CD4-positive, alpha-beta T cell treated with Interleukin-10 for 1 hour (primary cell): ENCODE measurements at regions not wholly inside any gene's neighbourhood (a gene's known extent, or its start where the extent isn't known, plus 50 kb on each side); places are given as distances from the start of the nearest gene placed in this dataset.

Experiments used
- DNase-seq: peaks from one replicate; pipeline ENCODE4 v3.0.0-alpha.2; 2020

GRCh38 chr6:45791211-45792168 lies 224.2 kb downstream of the CLIC5 start:
- DNase-seq, result no peak

DNA sequence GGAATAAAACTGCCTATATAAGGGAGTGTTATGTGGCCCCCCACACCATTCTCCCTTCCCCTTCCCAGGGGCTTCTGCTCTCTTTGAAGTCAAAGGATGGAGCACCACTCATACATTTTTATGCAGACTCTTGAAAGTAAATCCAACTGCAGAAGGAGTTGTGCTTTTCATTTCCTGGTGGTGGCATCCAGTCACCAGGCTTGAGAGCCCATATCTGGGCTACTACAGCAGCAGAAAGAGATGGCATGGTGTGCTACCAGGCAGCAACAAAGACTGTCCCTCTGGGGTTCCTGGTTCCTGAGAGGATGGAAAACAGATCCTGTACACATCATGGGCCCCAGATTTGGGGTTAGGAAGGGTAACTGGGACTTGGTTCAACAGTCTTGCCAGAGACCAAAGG lies 226.4 kb downstream of the CLIC5 start:
- DNase-seq, result no peak

DNA sequence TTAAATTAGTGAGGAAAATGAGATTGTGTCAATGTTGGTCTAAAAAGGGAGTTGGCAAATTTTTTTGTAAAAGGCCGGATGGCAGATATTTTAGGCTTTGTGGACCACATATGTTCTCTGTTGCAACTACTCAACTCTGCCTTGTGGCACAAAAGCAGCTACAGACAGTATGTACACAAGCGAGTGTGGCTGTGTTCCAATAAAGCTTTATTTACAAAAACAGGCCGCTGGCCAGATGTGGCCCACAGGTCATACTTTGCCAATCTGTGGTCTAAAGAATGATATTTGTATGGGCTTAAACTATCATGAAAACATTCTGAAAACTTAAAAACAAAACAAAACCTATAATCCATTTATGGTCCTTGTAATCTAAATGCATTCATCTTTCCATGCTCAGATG lies 228.3 kb downstream of the CLIC5 start:
- no peak for DNase-seq

GRCh38 chr6:45786355-45786781 lies 229.3 kb downstream of the CLIC5 start:
- DNase-seq, result no peak

DNA sequence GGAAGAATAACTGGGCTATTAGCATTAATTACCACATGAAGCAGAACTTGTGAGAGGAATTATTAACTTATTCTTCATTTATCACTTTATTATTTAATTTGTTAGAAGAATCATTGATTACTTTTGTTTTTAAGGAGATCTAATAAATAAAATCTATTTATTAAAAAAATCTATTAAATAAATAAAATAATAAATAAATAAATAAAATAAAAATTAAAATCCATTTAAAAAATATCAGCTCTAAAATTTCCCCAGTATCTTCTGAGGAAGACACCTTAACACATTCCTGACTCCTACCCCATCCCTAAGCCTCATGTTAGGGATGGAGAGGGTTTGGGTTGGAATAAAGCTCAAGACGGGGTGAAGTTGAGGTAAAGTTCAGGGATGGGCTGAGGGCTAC lies 231.4 kb downstream of the CLIC5 start:
- no peak for DNase-seq

DNA sequence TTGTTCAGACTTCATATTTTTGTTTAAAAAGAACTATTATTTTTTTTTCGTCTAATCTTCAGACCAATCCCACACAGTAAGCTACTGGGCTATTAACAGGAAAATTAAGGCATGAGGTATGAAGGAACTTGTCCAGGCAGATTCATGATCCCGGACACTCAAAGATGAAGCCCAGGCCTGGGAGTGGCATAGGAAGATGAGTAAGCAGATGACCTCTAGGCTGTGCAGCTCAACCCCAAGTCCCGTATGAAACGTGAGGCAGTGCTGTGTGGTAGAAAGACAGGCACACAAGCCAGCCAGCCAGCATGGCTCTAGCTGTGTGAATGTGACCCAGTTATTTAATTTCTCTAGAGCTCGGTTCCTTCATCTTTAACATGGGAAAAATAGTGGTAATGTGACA lies 231.9 kb downstream of the CLIC5 start:
- DNase-seq, result no peak

DNA sequence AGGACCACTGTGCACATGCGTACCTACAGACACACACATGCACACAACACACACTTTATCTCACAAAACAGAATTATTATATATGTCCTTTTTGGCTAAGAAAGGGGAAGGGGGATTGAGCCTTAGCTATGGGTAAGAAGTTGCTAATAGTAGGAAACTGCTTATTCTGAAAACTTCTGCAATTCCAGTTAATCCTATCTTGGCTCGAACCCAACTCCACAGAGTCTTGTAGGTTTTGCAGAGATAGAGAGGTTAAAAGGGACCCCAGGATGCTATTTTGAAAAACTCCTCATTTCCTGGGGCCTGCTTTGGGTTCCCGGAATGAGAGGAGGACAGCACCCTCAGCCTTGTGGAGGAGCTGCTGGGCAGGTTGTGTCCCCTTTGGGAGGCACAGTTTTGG lies 233.8 kb downstream of the CLIC5 start:
- no peak for DNase-seq

- no peak for DNase-seq
These were observed 235.1 kb downstream of the CLIC5 start for GRCh38 chr6:45780523-45780922.

DNA sequence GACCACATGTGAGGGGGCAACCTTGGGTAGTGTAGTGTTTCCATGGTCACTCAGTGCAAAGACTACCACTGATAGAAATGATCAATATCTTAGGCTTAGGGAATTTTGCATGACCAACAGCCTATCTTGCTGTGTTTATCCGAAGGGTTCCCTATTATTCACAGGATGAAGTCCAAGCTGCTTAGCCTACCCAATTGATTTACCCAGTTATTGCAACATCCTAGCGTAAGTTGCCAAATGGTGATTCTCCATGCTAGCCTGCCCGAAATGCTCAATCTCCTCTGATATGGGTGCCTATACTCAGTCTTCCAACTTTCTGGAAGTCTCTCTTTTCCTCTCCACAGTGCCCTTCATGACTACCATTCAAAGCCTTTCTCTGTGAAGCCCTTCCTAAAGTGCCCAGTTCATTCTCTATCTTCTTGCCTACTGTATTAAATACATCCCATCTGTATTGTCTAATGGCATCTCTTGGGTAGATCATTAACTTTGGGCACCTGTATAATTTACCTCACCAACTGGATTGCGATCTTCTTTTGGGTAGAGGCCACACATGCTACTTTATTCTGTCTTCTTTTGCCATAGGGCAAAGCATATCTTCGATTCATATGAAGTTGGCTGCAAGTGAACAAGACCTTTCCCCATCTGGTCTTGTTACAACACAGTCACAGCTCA lies 240.5 kb downstream of the CLIC5 start:
- no peak for DNase-seq

- no peak for DNase-seq
These were observed 241.8 kb downstream of the CLIC5 start for GRCh38 chr6:45773906-45774305.

GRCh38 chr6:45772886-45773495 lies 242.7 kb downstream of the CLIC5 start:
- DNase-seq, result no peak

- DNase-seq, result no peak
These were observed 243.6 kb downstream of the CLIC5 start for GRCh38 chr6:45772051-45772450.

DNA sequence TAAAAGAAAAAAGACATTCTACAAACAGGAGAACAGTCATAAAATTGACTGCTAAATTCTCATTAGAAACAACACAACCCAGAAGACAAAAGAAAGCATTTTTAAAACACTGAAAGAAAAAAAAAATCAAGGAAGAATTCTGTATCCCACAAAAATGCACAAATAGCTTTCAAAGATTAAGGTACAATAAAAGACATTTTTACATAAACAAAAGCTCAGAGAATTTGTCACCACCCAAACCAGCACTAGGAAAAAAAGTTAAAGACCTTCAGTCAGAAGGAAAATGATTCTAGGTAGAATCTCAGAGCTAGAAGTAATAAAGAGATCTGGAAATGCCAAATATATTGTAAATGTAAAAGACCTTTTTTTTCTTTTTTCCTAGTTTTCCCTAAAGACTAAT lies 252.4 kb downstream of the CLIC5 start:
- DNase-seq, result no peak

- DNase-seq, result no peak
These were observed 256.2 kb downstream of the CLIC5 start for GRCh38 chr6:45759472-45759810.

DNA sequence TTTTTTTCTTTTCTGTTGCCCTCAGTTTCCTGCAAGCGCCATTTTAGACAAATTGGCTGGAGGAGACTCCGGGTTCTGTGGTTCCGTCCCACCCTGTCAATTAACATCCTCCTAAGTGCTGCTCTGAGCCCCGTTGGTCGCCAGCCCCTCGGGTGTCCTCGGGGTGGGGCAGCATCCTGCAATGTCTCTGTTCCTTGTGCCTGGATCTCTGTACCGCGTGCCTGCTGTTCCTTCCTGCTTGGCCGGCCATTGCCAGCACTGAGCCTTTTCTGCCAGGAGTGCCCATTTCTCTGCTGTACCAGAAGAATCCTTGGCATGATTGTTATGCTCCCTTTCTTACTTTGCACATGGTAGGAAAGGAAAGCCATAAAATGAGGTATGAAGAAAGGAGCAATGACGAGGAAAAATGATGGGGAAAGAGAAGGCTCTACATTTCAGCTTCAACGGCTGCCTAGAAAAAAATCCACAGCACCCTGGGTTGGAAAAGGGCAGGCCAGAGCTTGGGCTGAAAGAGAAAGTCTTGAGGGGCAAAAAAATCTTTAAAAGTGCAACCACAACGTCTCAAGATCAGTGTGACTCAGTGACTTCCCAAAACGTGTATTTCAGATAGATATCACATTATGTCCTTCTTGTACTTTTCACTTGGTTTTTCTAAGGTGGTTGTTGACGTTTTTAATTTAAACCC lies 256.7 kb downstream of the CLIC5 start:
- DNase-seq, result no peak

DNA sequence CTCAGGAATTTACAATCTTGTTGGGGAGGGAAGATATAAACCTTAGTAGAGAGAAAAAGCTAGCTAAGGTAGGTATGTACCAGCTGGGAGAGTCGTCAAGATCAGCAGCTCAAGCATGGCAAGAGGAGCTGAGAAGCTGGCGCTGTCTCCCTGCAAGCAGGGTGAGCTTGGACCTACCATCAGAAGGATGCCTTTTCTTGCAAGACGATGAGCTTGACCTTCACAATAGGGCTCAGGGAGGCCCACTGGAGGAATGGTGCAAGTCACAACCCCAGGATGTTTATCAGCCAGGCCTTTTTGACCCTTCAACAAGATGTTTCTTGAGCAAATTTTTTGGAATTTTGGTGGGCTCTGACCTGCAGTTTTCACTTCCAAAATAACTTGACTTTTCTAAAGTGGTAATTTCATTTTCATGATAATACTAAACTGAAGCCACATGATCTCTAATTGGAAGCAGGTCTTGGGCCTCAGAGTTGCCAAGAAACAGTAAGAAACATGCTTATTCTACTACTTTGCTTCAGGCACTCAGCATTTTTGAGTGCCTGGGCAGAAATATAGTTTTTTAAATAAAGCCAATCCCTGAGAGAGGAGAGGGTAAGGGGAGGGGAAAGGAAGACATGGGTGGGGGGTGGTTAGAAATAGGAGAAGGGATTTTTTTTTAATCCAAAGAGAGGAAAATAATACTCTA lies 258.1 kb downstream of the CLIC5 start:
- DNase-seq, result no peak

- no peak for DNase-seq
These were observed 259.1 kb downstream of the CLIC5 start for GRCh38 chr6:45756606-45757005.

GRCh38 chr6:45754432-45754831 lies 261.2 kb downstream of the CLIC5 start:
- DNase-seq, result no peak

DNA sequence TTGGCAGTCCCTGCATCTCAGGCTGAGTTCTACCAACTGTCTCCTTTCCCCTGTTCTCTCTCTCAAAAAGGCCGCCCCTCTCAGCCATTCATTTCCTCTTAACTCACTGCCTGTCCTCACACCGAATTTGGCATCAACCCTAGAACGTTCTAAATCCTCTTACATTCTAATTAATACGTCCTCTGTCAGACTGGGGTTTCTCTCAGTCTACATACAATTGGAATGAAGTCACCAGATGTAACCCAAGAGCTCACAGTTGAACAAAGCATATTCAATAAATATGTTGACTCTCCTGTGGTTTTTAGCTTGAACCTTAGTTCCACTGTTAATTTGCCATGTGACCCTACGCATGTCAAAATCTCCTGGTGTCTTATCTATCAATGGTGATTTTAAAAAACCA lies 269.6 kb downstream of the CLIC5 start:
- DNase-seq, result no peak

- DNase-seq, result no peak
These were observed 272.5 kb downstream of the CLIC5 start for GRCh38 chr6:45743028-45743615.

DNA sequence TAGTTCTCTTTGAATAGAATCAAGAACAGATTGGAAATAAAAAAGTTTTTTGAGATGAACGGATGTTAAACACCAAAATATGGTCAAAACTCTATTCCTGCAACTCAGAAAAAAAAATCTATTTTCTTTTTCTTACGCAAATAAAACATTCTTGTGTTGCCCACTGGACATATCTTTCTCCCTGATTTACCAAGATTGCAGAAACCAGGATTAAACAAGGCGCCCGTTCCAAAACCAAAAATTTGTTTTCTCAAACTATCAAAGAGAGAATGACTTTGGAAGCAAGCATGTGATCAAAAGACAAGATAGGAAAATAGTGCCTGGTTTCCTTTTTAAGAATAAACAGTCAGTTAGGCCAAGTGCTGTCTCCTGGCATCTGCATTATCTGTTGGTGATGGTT lies 273.1 kb downstream of the CLIC5 start:
- no peak for DNase-seq

GRCh38 chr6:45741437-45742171 lies 274.1 kb downstream of the CLIC5 start:
- peak; percentile 15 for DNase-seq
